Ishikawa (cell line): ENCODE measurements at regions not wholly inside any gene's neighbourhood (a gene's known extent, or its start where the extent isn't known, plus 50 kb on each side); places are given as distances from the start of the nearest gene placed in this dataset.

Experiments
- CEBPB ChIP-seq: IDR thresholded peaks from 2 replicates; pipeline ENCODE4 v1.6.1; 2012
- CREB1 ChIP-seq: IDR thresholded peaks from 2 replicates; pipeline ENCODE4 v1.6.1; 2012; ENCODE audit warnings: low read depth
- EGR1 ChIP-seq: IDR thresholded peaks from 2 replicates; pipeline ENCODE4 v1.6.1; 2012
- EP300 ChIP-seq: IDR thresholded peaks from 2 replicates; pipeline ENCODE4 v1.6.1; 2012; ENCODE audit warnings: borderline replicate concordance
- FOXM1 ChIP-seq: IDR thresholded peaks from 2 replicates; pipeline ENCODE4 v1.6.1; 2012; ENCODE audit warnings: low read depth, borderline replicate concordance
- NFIC ChIP-seq: IDR thresholded peaks from 2 replicates; pipeline ENCODE4 v1.6.1; 2012
- RAD21 ChIP-seq: IDR thresholded peaks from 2 replicates; pipeline ENCODE4 v1.6.1; 2012; ENCODE audit warnings: low read depth
- TAF1 ChIP-seq: IDR thresholded peaks from 2 replicates; pipeline ENCODE4 v1.6.1; 2012; ENCODE audit warnings: low read depth, mild to moderate bottlenecking
- TCF12 ChIP-seq: IDR thresholded peaks from 2 replicates; pipeline ENCODE4 v1.6.1; 2012; ENCODE audit warnings: low read depth
- TEAD4 ChIP-seq: IDR thresholded peaks from 2 replicates; pipeline ENCODE4 v1.6.1; 2012
- YY1 ChIP-seq: IDR thresholded peaks from 2 replicates; pipeline ENCODE4 v1.6.1; 2012; ENCODE audit warnings: low read depth
- ZBTB7A ChIP-seq: IDR thresholded peaks from 2 replicates; pipeline ENCODE4 v1.6.1; 2012; ENCODE audit warnings: low read depth
- TF ChIP-seq, protein P1 (sequence below): IDR thresholded peaks from 2 replicates; pipeline ENCODE4 v1.6.1; 2012
- TF ChIP-seq, protein P2 (sequence below): IDR thresholded peaks from 2 replicates; pipeline ENCODE4 v1.6.1; 2012; ENCODE audit warnings: low read depth, mild to moderate bottlenecking
- TF ChIP-seq, protein P3 (sequence below): IDR thresholded peaks from 2 replicates; pipeline ENCODE4 v1.6.1; 2012

DNA sequence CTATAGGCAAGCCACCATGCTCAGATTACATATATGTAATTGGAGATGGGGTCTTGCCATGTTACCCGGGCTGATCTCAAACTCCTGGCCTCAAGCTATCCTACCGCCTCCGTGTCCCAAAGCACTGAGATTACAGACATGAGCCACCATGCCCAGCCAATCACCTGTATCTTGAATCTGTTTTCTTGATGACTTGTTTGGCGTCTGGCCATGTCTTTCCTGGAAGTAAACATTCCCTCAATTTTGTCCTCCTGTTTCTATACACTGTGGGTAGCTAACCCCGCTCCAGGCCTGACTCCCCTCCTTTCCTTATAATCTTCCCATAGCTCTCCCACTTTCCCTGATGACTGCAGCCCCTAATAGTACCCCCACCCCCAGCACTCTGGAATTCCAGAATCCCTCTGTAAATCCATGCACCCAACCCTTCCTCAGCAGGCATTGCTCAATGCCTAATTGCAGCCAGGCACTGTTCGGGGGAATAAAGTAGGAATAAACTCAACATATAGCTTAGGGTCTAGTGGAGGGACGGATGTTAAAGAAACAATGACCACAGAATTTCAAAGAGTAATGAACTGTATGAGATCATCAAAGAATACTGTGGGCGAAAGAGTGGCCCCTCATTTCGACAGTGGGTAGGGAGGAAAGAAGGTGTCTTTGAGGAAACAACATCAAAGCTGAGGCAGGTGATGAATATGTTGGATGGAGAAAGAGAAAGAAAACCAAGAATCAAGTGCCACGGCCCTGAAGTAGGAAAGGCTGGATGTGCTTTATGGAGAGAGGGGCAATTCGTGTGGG is 161.5 kb downstream of the ADSS2 start:
- TF ChIP-seq TEAD4 (no peak), FOXM1 (no peak), EP300 (no peak), EGR1 (no peak), CEBPB (no peak), ZBTB7A (no peak), CREB1 (no peak), NFIC (no peak), RAD21 (no peak), TCF12 (no peak), YY1 (no peak), TAF1 (no peak)
- TF ChIP-seq, protein P1, sequence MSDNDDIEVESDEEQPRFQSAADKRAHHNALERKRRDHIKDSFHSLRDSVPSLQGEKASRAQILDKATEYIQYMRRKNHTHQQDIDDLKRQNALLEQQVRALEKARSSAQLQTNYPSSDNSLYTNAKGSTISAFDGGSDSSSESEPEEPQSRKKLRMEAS, result no peak
- TF ChIP-seq, protein P2, sequence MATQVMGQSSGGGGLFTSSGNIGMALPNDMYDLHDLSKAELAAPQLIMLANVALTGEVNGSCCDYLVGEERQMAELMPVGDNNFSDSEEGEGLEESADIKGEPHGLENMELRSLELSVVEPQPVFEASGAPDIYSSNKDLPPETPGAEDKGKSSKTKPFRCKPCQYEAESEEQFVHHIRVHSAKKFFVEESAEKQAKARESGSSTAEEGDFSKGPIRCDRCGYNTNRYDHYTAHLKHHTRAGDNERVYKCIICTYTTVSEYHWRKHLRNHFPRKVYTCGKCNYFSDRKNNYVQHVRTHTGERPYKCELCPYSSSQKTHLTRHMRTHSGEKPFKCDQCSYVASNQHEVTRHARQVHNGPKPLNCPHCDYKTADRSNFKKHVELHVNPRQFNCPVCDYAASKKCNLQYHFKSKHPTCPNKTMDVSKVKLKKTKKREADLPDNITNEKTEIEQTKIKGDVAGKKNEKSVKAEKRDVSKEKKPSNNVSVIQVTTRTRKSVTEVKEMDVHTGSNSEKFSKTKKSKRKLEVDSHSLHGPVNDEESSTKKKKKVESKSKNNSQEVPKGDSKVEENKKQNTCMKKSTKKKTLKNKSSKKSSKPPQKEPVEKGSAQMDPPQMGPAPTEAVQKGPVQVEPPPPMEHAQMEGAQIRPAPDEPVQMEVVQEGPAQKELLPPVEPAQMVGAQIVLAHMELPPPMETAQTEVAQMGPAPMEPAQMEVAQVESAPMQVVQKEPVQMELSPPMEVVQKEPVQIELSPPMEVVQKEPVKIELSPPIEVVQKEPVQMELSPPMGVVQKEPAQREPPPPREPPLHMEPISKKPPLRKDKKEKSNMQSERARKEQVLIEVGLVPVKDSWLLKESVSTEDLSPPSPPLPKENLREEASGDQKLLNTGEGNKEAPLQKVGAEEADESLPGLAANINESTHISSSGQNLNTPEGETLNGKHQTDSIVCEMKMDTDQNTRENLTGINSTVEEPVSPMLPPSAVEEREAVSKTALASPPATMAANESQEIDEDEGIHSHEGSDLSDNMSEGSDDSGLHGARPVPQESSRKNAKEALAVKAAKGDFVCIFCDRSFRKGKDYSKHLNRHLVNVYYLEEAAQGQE, result no peak
- TF ChIP-seq, protein P3, sequence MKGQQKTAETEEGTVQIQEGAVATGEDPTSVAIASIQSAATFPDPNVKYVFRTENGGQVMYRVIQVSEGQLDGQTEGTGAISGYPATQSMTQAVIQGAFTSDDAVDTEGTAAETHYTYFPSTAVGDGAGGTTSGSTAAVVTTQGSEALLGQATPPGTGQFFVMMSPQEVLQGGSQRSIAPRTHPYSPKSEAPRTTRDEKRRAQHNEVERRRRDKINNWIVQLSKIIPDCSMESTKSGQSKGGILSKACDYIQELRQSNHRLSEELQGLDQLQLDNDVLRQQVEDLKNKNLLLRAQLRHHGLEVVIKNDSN, result no peak

DNA sequence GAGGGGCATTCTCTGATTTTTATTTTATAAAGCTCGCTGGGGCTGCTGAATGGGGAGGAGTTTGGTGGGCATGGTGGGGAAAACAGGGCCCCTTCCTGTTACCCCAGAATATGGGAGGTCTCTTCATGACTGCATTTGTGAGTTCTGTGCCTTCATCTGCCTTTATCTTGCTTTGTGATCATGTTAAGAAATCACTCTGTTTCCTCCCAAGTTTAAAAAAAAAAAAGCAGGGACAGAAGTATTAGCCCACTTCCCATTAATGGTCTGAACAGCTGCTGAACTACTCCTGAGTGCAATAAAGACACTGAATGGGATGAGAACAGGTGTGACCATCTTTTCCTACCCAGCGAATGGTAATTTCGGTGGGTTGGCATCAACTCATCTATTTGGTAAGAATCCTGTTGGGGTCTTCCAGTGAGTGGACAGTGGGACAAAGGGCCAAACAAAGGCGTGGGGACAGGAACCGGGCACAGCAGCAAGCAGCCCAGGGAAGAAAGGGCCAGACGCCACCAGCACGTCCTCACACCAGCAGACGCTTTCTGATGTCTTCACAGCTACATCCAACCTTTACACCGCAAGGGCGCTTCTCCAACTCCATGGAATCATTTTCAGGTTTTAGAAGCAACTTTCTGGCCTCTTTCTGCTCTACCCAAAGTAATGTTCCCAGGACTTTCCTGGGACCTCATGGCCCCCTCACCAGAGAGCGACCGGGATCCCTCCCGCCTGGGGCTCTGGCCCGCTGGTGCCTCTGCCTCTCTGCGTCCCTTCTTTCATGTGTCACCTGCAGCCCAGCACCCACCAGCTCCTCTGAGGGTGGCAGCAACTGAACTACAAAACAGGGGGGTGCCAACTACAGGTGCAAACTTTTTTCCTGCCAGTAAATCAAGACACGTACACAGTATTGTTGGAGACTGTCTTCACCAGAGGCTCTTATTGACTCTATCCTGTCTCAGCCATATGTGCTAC is 160.2 kb downstream of the ADSS2 start:
- TF ChIP-seq EGR1 (no peak), RAD21 (no peak), TAF1 (no peak), TEAD4 (no peak), ZBTB7A (no peak), EP300 (no peak), TCF12 (no peak), NFIC (no peak), FOXM1 (no peak), YY1 (no peak), CREB1 (no peak), CEBPB (no peak)
- TF ChIP-seq, protein P2, result no peak
- TF ChIP-seq, protein P1, result no peak
- TF ChIP-seq, protein P3, result no peak

DNA sequence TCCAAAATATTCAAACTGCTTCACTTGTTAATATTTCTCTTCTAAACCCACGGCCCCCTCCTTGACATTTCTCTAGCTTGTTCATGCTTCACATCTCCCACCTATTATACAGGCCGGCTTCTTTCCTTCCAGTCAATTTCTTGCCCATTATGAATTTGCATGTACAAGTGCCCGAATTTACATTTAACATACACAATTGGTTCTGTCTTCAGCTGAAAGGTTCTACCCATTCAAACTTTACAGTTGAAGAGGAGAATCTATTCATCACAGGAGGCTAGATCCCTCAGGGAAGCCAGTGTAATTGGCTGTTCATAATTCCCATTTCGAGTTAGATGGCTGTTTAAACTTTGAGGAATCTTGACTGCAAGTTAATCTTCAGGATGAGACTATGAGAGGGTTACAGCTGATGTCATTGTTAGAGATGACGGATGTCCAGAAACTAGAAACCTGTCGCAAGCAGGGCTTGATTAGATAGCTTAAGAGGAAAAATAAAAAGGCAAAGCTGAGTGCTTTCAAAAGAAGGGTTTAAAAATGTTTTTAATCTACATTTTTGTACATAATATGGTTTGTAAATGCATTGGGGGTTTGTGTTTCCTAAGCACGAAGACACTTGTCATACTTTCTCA is 157.0 kb downstream of the ADSS2 start:
- TF ChIP-seq CREB1 (no peak), FOXM1 (no peak), RAD21 (no peak), NFIC (no peak), EP300 (no peak), YY1 (no peak)
- TF ChIP-seq, protein P2, result no peak
